PFSK-1 (cell line): ENCODE measurements at regions not wholly inside any gene's neighbourhood (a gene's known extent, or its start where the extent isn't known, plus 50 kb on each side); places are given as distances from the start of the nearest gene placed in this dataset.

Experiments
- FOXP2 ChIP-seq: optimal IDR thresholded peaks from 2 replicates; pipeline ENCODE3; 2011; ENCODE audit warnings: borderline replicate concordance, control low read depth, inconsistent platforms; ENCODE audit not compliant: insufficient read depth; ENCODE audit errors: extremely low read length, extremely low read depth
- POLR2AphosphoS5 ChIP-seq: IDR thresholded peaks from 2 replicates; pipeline ENCODE4 v1.6.1; 2012; ENCODE audit warnings: low read depth, mild to moderate bottlenecking, control low read depth, low read length, moderate library complexity
- REST ChIP-seq, 2 experiments: IDR thresholded peaks; 2 replicates each; pipeline versions ENCODE4 v1.6.1 to v1.8.0; 2011 to 2012; ENCODE audit warnings: low read depth in 2 of 2, low read length in 2 of 2, control low read depth in 1 of 2, inconsistent platforms in 1 of 2, mild to moderate bottlenecking in 1 of 2, moderate library complexity in 1 of 2; ENCODE audit not compliant: insufficient read depth in 1 of 2
- SIN3A ChIP-seq: IDR thresholded peaks from 2 replicates; pipeline ENCODE4 v1.6.1; 2012; ENCODE audit warnings: mild to moderate bottlenecking, low read length, moderate library complexity, borderline replicate concordance; ENCODE audit not compliant: insufficient read depth
- TAF1 ChIP-seq: IDR thresholded peaks from 2 replicates; pipeline ENCODE4 v1.6.1; 2012; ENCODE audit warnings: low read length, control low read depth, borderline replicate concordance; ENCODE audit not compliant: insufficient read depth

- no peak for TF ChIP-seq POLR2AphosphoS5
- TF ChIP-seq SIN3A, result no peak
- no peak for TF ChIP-seq REST (IDR thresholded peaks at IDR 0.05; ENCODE audit: insufficient read depth in 1 of 2, low read depth in 2 of 2, low read length in 2 of 2)
- no peak for TF ChIP-seq FOXP2
- no peak for TF ChIP-seq TAF1
These were observed 290.4 kb upstream of the C2CD4B start for GRCh38 chr15:62455441-62455921.

GRCh38 chr15:62456011-62456920 lies 291.2 kb upstream of the C2CD4B start:
- no peak for TF ChIP-seq SIN3A
- TF ChIP-seq FOXP2, result no peak
- no peak for TF ChIP-seq TAF1
- no peak for TF ChIP-seq POLR2AphosphoS5
- no peak for TF ChIP-seq REST (IDR thresholded peaks at IDR 0.05; ENCODE audit: insufficient read depth in 1 of 2, low read depth in 2 of 2, low read length in 2 of 2)

GRCh38 chr15:62457100-62457499 lies 292.0 kb upstream of the C2CD4B start:
- no peak for TF ChIP-seq FOXP2
- TF ChIP-seq POLR2AphosphoS5, result no peak
- no peak for TF ChIP-seq REST (IDR thresholded peaks at IDR 0.05; ENCODE audit: insufficient read depth in 1 of 2, low read depth in 2 of 2, low read length in 2 of 2)

- TF ChIP-seq TAF1, result no peak
- TF ChIP-seq SIN3A, result no peak
- TF ChIP-seq REST (IDR thresholded peaks at IDR 0.05; ENCODE audit: insufficient read depth in 1 of 2, low read depth in 2 of 2, low read length in 2 of 2), result no peak
- TF ChIP-seq POLR2AphosphoS5, result no peak
- TF ChIP-seq FOXP2, result no peak
These were observed 294.8 kb upstream of the C2CD4B start for GRCh38 chr15:62459875-62460274.
